ENCODE measurements at regions not wholly inside any gene's neighbourhood (a gene's known extent, or its start where the extent isn't known, plus 50 kb on each side); places are given as distances from the start of the nearest gene placed in this dataset.
"Not testable (repeated sequence)": the region's sequence is repeated elsewhere in the genome, so short reads cannot be mapped to it uniquely, and the experiment has no call there.

GRCh38 chr2:175612280-175612679, 389.8 kb downstream of the LNPK start:
- no peak for DNase-seq (ENCODE audit: low read depth)

- no peak for DNase-seq (ENCODE audit: low read depth)
Observed at GRCh38 chr2:175606010-175606841, 395.8 kb downstream of the LNPK start.

DNA sequence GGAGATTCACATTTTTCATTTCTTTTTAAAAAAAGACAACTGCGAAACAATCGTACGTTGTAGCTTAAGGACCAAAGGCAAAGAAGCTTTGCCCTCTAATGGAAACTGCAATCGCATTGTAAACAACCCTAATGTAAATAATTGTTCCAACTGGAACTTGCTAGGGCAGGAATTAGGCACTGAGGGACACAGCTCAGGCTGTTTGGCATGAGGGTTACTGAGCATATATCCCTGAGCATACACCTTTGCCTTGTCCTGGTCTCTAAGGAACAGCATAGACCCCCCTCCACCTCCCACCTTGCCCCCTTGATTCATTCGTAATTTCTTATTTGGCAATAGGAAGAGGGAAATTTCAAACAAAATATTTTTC, 396.4 kb downstream of the LNPK start:
- DNase-seq (ENCODE audit: low read depth), result no peak

DNA sequence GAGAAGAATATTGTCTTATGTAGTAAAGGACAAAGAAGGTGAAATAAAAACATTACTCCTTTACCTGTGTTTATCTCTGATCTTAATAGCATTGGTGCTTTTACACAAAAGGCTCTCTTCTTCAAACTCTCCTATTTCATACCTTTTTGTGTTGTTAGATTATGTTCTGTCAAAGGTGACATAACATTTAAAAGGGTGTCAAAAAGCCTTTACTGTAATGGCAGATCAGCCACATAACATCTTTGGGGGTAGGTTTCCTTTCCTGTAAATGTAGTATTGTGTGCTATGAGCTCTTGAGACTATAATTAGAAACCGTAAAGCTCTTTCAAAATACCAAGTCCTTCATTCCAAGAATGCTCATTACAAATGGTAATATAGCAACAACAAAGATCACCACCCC, 400.1 kb downstream of the LNPK start:
- DNase-seq (ENCODE audit: low read depth), result no peak

DNA sequence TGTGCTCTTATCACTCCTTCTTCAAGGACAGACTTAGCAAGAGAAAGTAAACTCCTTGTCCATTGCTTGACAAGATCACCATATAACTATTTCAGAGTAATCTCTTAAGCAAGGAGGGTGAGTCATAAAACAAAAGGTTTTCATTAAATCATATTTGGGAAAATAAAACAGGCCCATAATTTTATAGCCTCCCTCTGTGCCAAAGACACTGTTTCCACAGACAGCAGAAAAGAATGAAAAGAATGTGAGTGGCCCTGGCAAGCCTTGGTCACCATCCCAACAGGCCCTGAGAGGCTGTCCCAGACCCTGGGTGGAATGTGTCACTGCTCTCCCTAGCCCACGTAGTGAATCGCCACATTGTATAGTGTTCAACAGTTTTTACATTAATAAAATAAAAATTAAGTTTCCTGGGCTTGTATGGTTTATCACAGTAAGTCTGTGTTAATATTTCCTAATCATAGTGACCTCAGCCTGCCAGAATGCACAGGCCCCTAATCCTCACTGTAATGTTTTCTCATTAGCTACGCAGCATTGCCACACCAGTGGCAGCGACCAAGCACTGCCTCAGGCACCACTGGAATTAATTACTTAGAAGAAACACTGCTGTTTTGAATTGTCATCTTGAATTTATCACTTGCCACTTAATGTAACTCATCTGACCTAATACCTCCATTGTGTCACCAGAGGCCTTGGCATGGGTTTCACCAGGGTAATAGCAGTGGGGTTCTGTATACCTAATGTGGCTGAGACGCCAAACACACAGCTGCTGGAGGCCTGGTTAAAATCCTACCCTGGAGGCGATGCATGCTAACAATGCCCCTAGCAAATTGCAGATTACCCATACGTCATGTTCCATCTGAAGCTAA, 401.9 kb downstream of the LNPK start:
- DNase-seq (ENCODE audit: low read depth), result no peak

- no peak for DNase-seq (ENCODE audit: low read depth)
Observed at GRCh38 chr2:175597286-175597685, 404.8 kb downstream of the LNPK start.

- DNase-seq (ENCODE audit: low read depth), result no peak
Observed at GRCh38 chr2:175595139-175595538, 406.9 kb downstream of the LNPK start.

GRCh38 chr2:175593686-175594525, 408.2 kb downstream of the LNPK start:
- not testable (repeated sequence) for DNase-seq (ENCODE audit: low read depth)

DNA sequence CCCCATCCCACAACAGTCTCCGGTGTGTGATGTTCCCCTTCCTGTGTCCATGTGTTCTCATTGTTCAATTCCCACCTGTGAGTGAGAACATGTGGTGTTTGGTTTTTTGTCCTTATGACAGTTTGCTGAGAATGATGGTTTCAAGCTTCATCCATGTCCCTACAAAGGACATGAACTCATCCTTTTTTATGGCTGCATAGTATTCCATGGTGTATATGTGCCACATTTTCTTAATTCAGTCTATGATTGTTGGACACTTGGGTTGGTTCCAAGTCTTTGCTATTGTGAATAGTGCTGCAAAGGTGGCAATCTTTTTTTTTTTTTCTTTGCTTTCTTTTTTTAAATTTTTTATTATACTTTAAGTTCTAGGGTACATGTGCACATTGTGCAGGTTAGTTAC, 406.7 kb upstream of the ATP5MC3 start:
- DNase-seq (ENCODE audit: low read depth), result not testable (repeated sequence)

DNA sequence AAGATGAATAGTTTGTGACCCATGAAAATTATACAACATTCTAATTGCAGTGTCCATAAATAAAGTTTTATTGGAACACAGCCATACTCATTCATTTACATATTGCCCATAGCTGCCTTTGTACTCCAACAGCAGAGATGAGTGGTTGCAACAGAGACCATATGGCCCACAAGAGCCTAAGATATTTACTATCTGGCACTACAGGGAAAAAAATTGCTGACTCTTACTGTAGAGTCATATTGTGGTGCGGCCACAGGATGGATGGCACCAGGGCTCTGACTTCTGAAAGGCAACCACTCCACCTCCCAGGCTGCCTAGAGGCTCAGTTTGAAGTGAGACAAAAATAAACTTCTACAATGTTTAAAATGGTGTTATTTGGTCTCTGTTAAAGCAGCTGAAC, 404.0 kb upstream of the ATP5MC3 start:
- no peak for DNase-seq (ENCODE audit: low read depth)

DNA sequence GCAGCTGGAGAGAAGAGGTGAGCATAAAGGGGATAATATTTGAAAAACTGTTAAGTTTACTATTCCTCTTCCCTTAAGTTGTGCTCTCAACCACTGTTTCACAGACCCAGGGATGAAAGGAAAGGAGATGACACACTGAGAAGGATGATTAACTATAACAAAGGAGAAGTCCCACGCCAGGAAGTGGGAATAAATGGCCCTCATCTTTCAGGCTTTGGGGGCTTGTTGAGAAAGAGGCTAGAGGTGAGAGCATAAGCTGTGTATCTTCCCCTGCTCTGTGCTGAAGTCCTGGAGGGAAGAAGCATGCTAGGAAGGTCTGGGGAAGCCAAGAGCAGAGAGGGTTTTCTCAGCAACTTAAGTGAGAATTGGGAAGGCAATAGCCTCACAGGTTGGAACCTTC, 399.1 kb upstream of the ATP5MC3 start:
- no peak for DNase-seq (ENCODE audit: low read depth)

- no peak for DNase-seq (ENCODE audit: low read depth)
Observed at GRCh38 chr2:175579646-175580045, 398.1 kb upstream of the ATP5MC3 start.

DNA sequence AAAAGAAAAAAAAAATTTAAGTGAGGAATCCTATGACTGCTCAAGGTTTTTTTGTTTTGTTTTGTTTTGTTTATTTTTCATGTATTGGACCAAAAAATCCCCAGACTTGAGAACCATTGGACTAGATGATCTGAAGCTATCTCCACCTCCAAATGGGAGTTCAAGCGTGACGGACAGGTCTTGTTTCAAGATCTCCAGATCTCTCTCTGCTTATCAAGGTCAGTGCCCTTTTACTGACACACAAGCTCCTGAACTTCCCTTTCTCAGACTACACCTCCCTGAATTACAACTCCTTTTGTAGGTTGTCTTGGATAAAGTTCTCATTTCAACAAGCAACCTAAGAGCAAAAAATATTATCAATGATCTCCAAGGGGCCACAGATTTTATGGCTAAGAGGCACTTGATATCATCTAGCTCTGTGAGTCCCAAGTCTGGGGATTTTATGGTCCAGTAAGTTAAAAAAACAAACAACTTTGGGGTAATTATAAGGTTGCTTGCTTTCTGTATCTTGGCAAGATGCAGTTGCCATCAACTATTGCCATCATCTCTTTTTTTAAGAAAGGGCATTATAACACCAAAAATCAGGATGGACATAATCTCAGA, 396.0 kb upstream of the ATP5MC3 start:
- no peak for DNase-seq (ENCODE audit: low read depth)

- no peak for DNase-seq (ENCODE audit: low read depth)
Observed at GRCh38 chr2:175576875-175577274, 395.4 kb upstream of the ATP5MC3 start.

DNA sequence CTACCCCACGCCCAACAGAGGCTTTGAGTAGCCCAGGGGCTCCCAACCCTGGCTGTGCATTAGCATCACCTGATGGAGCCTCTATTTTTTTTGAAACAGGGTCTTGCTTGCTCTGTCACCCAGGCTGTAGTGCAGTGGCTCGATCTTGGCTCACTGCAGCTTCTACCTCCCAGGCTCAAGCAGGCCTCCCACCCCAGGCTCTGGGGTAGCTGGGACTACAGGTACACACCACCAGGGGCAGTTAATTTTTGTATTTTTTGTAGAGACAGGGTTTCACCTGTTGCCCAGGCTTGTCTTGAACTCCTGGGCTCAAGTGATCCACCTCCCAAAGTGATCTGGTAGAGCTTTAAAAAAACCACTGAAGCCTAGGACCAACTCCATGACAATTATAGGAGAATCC, 394.8 kb upstream of the ATP5MC3 start:
- DNase-seq (ENCODE audit: low read depth), result no peak

DNA sequence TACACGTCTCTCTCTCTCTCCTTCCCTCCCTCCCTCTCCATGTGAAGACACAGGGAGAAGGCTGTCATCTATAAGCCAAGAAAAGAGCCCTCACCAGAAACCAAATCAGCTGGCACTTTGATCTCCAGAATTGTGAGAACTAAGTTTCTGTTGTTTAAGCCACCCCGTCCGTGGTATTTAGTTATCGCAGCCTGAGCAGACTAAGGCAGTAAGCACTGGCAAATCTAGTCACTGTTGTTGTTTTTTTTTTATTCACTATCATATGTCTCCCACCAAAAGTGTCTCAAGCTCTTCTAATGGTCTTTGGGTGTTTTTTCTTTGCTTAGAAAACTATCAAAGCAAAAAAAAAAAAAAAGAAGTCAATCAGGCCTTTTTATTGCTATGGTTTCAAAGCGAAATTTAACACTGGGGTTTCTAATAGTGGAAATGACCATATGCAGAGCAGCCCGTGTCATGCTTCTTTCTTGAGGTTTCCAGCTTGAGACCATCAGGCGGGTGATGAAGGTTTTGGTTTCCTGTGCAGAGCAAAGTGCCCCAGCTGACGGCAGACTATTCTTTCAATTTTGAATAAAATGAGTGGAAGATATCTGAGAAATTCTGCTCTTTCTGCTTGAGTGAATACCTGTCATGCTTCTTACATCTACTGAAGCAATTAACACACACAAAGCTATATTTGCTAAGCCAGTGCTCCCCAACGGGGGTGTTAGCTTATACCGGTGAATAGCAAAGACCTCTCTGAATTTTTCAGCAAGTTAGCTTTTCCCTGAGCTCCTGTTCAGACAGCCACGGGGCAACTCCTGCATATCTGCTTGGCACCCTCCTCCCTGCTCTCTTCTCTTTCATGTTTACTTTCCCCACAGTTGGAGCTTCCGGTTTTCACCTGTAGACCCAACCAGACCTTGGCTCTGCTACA, 394.1 kb upstream of the ATP5MC3 start:
- DNase-seq (ENCODE audit: low read depth), result no peak

GRCh38 chr2:175574069-175574468, 392.6 kb upstream of the ATP5MC3 start:
- DNase-seq (ENCODE audit: low read depth), result no peak

DNA sequence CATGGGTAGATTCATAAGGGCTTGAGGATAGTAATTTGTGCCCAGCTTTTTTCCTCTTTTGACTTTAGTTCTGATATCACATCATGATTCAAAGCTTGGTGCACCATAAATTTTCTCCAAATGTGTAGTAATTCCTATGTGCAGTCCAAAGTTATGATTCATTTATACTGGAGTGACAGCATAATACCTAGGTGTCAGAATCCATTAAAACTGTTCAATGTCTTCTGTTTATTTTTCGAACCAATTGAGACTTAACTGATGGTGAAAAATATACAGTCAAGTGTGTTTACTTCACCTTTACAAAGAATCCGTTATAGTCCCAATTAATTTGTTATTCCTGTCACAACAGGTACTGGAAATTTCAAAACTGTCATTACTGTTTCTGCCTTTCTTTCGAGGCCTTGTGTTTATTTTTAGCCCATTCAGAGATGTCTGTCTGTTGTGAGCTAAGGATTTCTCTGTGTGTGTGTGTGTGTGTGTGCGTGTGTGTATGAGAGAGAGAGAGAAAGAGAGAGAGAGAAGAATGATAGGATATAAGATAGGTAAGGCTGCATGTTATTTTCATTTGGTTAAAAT, 389.7 kb upstream of the ATP5MC3 start:
- no peak for DNase-seq (ENCODE audit: low read depth)

GRCh38 chr2:175568109-175568730, 386.7 kb upstream of the ATP5MC3 start:
- DNase-seq (ENCODE audit: low read depth), result no peak

Data from RPMI7951 (cell line).